ENCODE measurements at regions not wholly inside any gene's neighbourhood (a gene's known extent, or its start where the extent isn't known, plus 50 kb on each side); places are given as distances from the start of the nearest gene placed in this dataset.

DNA sequence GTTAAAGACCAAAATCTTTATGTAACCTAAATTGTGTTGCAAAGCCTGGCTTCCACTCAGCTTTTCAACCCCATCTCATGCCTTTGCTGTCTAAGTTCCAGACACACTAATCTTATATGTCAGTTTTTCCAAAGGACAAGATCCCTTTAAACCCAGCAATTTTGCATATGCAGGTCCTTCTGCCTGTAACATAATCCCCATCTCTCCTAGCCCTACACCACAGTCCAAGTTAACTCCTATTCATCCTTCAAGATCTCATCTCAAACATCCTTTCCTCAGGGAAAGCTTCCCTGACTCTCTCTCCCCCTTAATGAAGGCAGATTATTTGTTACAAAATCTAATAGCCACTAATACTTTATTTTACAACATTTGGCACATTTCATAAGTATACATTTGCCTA is 366.3 kb downstream of the PLPP3 start:
- H3K9ac ChIP-seq (ENCODE audit: low read length) = no peak overlapping the region
- no peak for DNase-seq
- no peak overlapping the region for H2BK5ac ChIP-seq (ENCODE audit: low read depth, low read length, poor library complexity, severe bottlenecking)
- H2BK120ac ChIP-seq (ENCODE audit: low read depth, low read length) = no peak overlapping the region
- H3K14ac ChIP-seq (ENCODE audit: low read length in 2 of 2) = no peak overlapping the region
- no peak overlapping the region for H3K27ac ChIP-seq (ENCODE audit: low read length, poor library complexity, severe bottlenecking)
- H3K23ac ChIP-seq (ENCODE audit: low read length in 2 of 2) = no peak overlapping the region
- no peak overlapping the region for H2BK15ac ChIP-seq (ENCODE audit: low read depth, poor library complexity, severe bottlenecking)
- no peak overlapping the region for H3K4ac ChIP-seq (ENCODE audit: low read depth in 1 of 2, low read length in 2 of 2)
- no peaks in the 10 kb centered on the region for H3K36me3 ChIP-seq (ENCODE audit: control insufficient read depth in 1 of 2, insufficient read depth in 2 of 2, low read depth in 1 of 2, low read length in 2 of 2)
- H2BK12ac ChIP-seq (ENCODE audit: low read length in 2 of 2) = no peak overlapping the region
- H3K79me1 ChIP-seq (replicated peaks; ENCODE audit: low read length, poor library complexity, severe bottlenecking) = no peaks in the 10 kb centered on the region
- H2AFZ ChIP-seq (ENCODE audit: low read depth, low read length) = no peak overlapping the region
- H4K91ac ChIP-seq (ENCODE audit: low read length) = no peak overlapping the region
- H3K4me3 ChIP-seq (ENCODE audit: insufficient read depth in 1 of 2, low read depth in 1 of 2, low read length in 2 of 2) = no peak overlapping the region
- no peak overlapping the region for H2AK5ac ChIP-seq (ENCODE audit: low read length, severe bottlenecking)
- H4K8ac ChIP-seq (ENCODE audit: low read length) = no peak overlapping the region
- H3K18ac ChIP-seq (ENCODE audit: low read depth in 1 of 2, low read length in 2 of 2) = no peak overlapping the region
- H3K4me1 ChIP-seq (ENCODE audit: control insufficient read depth, insufficient read depth, low read depth, low read length) = no peaks in the 10 kb centered on the region
- H3K9me3 ChIP-seq (ENCODE audit: control insufficient read depth, low read length) = peaks cover 2% of the 10 kb centered on the region
- no peaks in the 10 kb centered on the region for H3K27me3 ChIP-seq (ENCODE audit: control insufficient read depth in 1 of 2, insufficient read depth in 1 of 2, low read length in 2 of 2)
- H3K4me2 ChIP-seq (ENCODE audit: low read length, poor library complexity, severe bottlenecking) = no peak overlapping the region

GRCh38 chr1:56212143-56212542 is 367.2 kb downstream of the PLPP3 start:
- Histone ChIP-seq H3K4me2 (ENCODE audit: low read length, poor library complexity, severe bottlenecking) (no peak overlapping the region), H3K4me1 (ENCODE audit: control insufficient read depth, insufficient read depth, low read depth, low read length) (no peaks in the 10 kb centered on the region), H2AFZ (ENCODE audit: low read depth, low read length) (no peak overlapping the region), H2AK5ac (ENCODE audit: low read length, severe bottlenecking) (no peak overlapping the region), H3K4me3 (ENCODE audit: insufficient read depth in 1 of 2, low read depth in 1 of 2, low read length in 2 of 2) (no peak overlapping the region), H3K27ac (ENCODE audit: low read length, poor library complexity, severe bottlenecking) (no peak overlapping the region), H2BK12ac (ENCODE audit: low read length in 2 of 2) (no peak overlapping the region), H2BK15ac (ENCODE audit: low read depth, poor library complexity, severe bottlenecking) (no peak overlapping the region), H3K9ac (ENCODE audit: low read length) (no peak overlapping the region), H3K4ac (ENCODE audit: low read depth in 1 of 2, low read length in 2 of 2) (no peak overlapping the region), H3K79me1 (replicated peaks; ENCODE audit: low read length, poor library complexity, severe bottlenecking) (no peaks in the 10 kb centered on the region), H4K8ac (ENCODE audit: low read length) (no peak overlapping the region), H3K27me3 (ENCODE audit: control insufficient read depth in 1 of 2, insufficient read depth in 1 of 2, low read length in 2 of 2) (no peaks in the 10 kb centered on the region), H2BK5ac (ENCODE audit: low read depth, low read length, poor library complexity, severe bottlenecking) (no peak overlapping the region), H3K9me3 (ENCODE audit: control insufficient read depth, low read length) (peaks cover 11% of the 10 kb centered on the region), H4K91ac (ENCODE audit: low read length) (no peak overlapping the region), H2BK120ac (ENCODE audit: low read depth, low read length) (no peak overlapping the region), H3K36me3 (ENCODE audit: control insufficient read depth in 1 of 2, insufficient read depth in 2 of 2, low read depth in 1 of 2, low read length in 2 of 2) (no peaks in the 10 kb centered on the region), H3K14ac (ENCODE audit: low read length in 2 of 2) (no peak overlapping the region), H3K18ac (ENCODE audit: low read depth in 1 of 2, low read length in 2 of 2) (no peak overlapping the region), H3K23ac (ENCODE audit: low read length in 2 of 2) (no peak overlapping the region)
- WGBS = no CpG with 5 or more reads among the region's 2 CpGs
- DNase-seq = no peak

DNA sequence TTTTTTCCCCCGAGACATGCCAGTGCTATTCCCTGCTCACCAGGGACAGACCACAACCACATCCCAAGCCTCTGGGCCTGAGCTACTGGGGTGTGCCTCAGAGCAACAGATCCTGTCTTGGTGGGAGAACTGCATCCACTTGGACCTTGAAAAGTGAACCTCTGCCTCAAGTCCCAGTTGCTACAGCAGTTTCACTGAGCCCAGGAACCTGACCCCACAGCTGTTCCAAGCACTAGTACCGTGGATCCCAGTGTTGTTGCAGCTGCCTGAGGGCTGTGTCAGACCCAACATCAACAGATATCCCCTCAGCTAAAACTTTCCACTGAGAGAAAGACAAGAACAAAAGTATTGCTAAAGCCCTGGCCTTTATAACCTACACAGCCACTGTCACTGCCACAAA is 373.0 kb downstream of the PLPP3 start:
- Histone ChIP-seq H4K91ac (ENCODE audit: low read length) (no peak overlapping the region), H3K27ac (ENCODE audit: low read length, poor library complexity, severe bottlenecking) (no peak overlapping the region), H2BK5ac (ENCODE audit: low read depth, low read length, poor library complexity, severe bottlenecking) (no peak overlapping the region), H3K23ac (ENCODE audit: low read length in 2 of 2) (no peak overlapping the region), H2BK120ac (ENCODE audit: low read depth, low read length) (no peak overlapping the region), H4K8ac (ENCODE audit: low read length) (no peak overlapping the region), H3K27me3 (ENCODE audit: control insufficient read depth in 1 of 2, insufficient read depth in 1 of 2, low read length in 2 of 2) (no peaks in the 10 kb centered on the region), H3K14ac (ENCODE audit: low read length in 2 of 2) (no peak overlapping the region), H3K18ac (ENCODE audit: low read depth in 1 of 2, low read length in 2 of 2) (no peak overlapping the region), H2BK15ac (ENCODE audit: low read depth, poor library complexity, severe bottlenecking) (no peak overlapping the region), H3K79me1 (replicated peaks; ENCODE audit: low read length, poor library complexity, severe bottlenecking) (no peaks in the 10 kb centered on the region), H3K4me3 (ENCODE audit: insufficient read depth in 1 of 2, low read depth in 1 of 2, low read length in 2 of 2) (no peak overlapping the region), H2BK12ac (ENCODE audit: low read length in 2 of 2) (no peak overlapping the region), H3K4me1 (ENCODE audit: control insufficient read depth, insufficient read depth, low read depth, low read length) (no peaks in the 10 kb centered on the region), H3K4ac (ENCODE audit: low read depth in 1 of 2, low read length in 2 of 2) (no peak overlapping the region), H3K9me3 (ENCODE audit: control insufficient read depth, low read length) (peaks cover 25% of the 10 kb centered on the region), H3K4me2 (ENCODE audit: low read length, poor library complexity, severe bottlenecking) (no peak overlapping the region), H3K9ac (ENCODE audit: low read length) (no peak overlapping the region), H2AK5ac (ENCODE audit: low read length, severe bottlenecking) (no peak overlapping the region), H3K36me3 (ENCODE audit: control insufficient read depth in 1 of 2, insufficient read depth in 2 of 2, low read depth in 1 of 2, low read length in 2 of 2) (no peaks in the 10 kb centered on the region), H2AFZ (ENCODE audit: low read depth, low read length) (no peak overlapping the region)
- DNase-seq = no peak
- 79% methylated on average over 2 of the region's 2 CpGs for WGBS

DNA sequence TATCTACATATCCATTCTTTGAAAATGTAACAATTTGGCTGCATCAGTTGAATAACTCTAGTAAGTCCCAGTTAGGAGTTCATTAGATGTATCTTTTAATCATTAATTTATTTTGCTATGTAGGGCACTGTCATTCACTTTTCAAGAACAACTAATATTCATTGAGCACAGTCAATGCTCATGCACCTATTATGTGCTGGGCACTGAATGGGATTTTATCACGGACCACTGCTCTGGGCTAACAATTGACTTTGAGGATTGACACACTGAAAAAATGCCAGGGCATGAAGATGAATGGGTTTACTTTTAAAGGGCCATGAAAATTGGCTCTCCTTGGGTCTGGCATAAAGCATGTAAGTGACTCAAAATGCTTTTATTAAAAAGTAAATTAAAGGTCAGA is 375.2 kb downstream of the PLPP3 start:
- Histone ChIP-seq H3K23ac (ENCODE audit: low read length in 2 of 2) (no peak overlapping the region), H3K9ac (ENCODE audit: low read length) (no peak overlapping the region), H2BK15ac (ENCODE audit: low read depth, poor library complexity, severe bottlenecking) (no peak overlapping the region), H2BK5ac (ENCODE audit: low read depth, low read length, poor library complexity, severe bottlenecking) (no peak overlapping the region), H2BK12ac (ENCODE audit: low read length in 2 of 2) (no peak overlapping the region), H3K18ac (ENCODE audit: low read depth in 1 of 2, low read length in 2 of 2) (no peak overlapping the region), H3K9me3 (ENCODE audit: control insufficient read depth, low read length) (peaks cover 25% of the 10 kb centered on the region), H3K4me1 (ENCODE audit: control insufficient read depth, insufficient read depth, low read depth, low read length) (no peaks in the 10 kb centered on the region), H3K14ac (ENCODE audit: low read length in 2 of 2) (no peak overlapping the region), H4K91ac (ENCODE audit: low read length) (no peak overlapping the region), H3K27me3 (ENCODE audit: control insufficient read depth in 1 of 2, insufficient read depth in 1 of 2, low read length in 2 of 2) (no peaks in the 10 kb centered on the region), H3K4ac (ENCODE audit: low read depth in 1 of 2, low read length in 2 of 2) (no peak overlapping the region), H3K36me3 (ENCODE audit: control insufficient read depth in 1 of 2, insufficient read depth in 2 of 2, low read depth in 1 of 2, low read length in 2 of 2) (no peaks in the 10 kb centered on the region), H4K8ac (ENCODE audit: low read length) (no peak overlapping the region), H3K79me1 (replicated peaks; ENCODE audit: low read length, poor library complexity, severe bottlenecking) (no peaks in the 10 kb centered on the region), H2AFZ (ENCODE audit: low read depth, low read length) (no peak overlapping the region), H3K4me2 (ENCODE audit: low read length, poor library complexity, severe bottlenecking) (no peak overlapping the region), H3K4me3 (ENCODE audit: insufficient read depth in 1 of 2, low read depth in 1 of 2, low read length in 2 of 2) (no peak overlapping the region), H2AK5ac (ENCODE audit: low read length, severe bottlenecking) (no peak overlapping the region), H2BK120ac (ENCODE audit: low read depth, low read length) (no peak overlapping the region), H3K27ac (ENCODE audit: low read length, poor library complexity, severe bottlenecking) (no peak overlapping the region)
- no peak for DNase-seq
- WGBS = 96% methylated on average over 1 of the region's 1 CpG
